ENCODE measurements at regions not wholly inside any gene's neighbourhood (a gene's known extent, or its start where the extent isn't known, plus 50 kb on each side); places are given as distances from the start of the nearest gene placed in this dataset.

GRCh38 chr13:79231887-79232286 is 174.2 kb downstream of the RBM26 start:
- H3K27ac ChIP-seq = no peak overlapping the region
- no peaks in the 10 kb centered on the region for H3K4me1 ChIP-seq
- H3K9me3 ChIP-seq = no peaks in the 10 kb centered on the region
- no peaks in the 10 kb centered on the region for H3K27me3 ChIP-seq
- no peak for DNase-seq
- H3K36me3 ChIP-seq = no peaks in the 10 kb centered on the region
- intact Hi-C loops (cut with DNase I) = no loop called here
- no peak for ATAC-seq
- no peak overlapping the region for H3K4me3 ChIP-seq
- TF ChIP-seq, protein P1, sequence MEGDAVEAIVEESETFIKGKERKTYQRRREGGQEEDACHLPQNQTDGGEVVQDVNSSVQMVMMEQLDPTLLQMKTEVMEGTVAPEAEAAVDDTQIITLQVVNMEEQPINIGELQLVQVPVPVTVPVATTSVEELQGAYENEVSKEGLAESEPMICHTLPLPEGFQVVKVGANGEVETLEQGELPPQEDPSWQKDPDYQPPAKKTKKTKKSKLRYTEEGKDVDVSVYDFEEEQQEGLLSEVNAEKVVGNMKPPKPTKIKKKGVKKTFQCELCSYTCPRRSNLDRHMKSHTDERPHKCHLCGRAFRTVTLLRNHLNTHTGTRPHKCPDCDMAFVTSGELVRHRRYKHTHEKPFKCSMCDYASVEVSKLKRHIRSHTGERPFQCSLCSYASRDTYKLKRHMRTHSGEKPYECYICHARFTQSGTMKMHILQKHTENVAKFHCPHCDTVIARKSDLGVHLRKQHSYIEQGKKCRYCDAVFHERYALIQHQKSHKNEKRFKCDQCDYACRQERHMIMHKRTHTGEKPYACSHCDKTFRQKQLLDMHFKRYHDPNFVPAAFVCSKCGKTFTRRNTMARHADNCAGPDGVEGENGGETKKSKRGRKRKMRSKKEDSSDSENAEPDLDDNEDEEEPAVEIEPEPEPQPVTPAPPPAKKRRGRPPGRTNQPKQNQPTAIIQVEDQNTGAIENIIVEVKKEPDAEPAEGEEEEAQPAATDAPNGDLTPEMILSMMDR (IDR thresholded peaks at IDR 0.05) = no peak

DNA sequence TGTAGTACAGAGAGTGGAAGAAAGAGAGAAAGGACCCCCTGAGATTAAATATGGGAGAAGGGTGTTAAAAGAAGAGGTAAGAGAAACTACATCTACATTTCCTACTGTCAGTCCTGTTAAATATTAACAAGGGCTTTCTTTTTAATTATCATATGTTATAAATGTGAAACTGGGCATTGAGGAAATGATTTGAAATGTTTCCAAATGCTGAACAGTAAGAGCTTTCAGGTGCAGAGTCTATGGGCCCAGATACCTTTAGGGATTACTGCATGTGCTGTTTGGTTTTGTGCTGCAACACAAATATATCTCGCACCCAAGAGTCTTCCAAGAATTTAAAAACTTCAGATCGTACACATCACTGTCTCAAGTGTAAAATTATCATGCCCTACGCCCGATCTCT is 176.3 kb downstream of the RBM26 start:
- Histone ChIP-seq H3K27ac (no peak overlapping the region), H3K36me3 (no peaks in the 10 kb centered on the region), H3K4me3 (no peak overlapping the region), H3K9me3 (no peaks in the 10 kb centered on the region), H3K4me1 (no peaks in the 10 kb centered on the region), H3K27me3 (no peaks in the 10 kb centered on the region)
- no peak for DNase-seq
- no peak for ATAC-seq
- TF ChIP-seq, protein P1 (IDR thresholded peaks at IDR 0.05) = no peak
- intact Hi-C loops (cut with DNase I) = no loop called here

DNA sequence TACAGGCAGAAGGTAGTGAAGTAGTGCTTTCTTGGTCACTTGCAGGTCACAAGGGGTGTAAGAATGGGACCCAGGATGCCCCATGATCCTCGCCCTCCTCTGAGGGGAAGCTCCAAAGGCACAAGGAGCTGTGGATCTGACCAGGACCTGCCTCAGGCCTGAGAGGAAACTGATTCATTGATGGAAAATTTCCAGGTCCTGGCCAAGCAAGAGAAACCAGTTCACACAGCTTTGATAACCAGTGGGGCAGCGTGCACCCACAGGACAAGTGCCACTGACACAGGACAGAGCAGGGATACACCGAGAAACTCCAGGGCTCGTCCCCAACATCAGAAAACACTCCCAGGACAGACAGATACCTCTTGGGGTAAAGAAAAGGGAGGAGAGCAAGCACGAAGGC is 177.1 kb downstream of the RBM26 start:
- Histone ChIP-seq H3K9me3 (no peaks in the 10 kb centered on the region), H3K4me3 (no peak overlapping the region), H3K27me3 (no peaks in the 10 kb centered on the region), H3K36me3 (no peaks in the 10 kb centered on the region), H3K27ac (no peak overlapping the region), H3K4me1 (no peaks in the 10 kb centered on the region)
- TF ChIP-seq, protein P1 (IDR thresholded peaks at IDR 0.05) = no peak
- no peak for ATAC-seq
- no peak for DNase-seq
- intact Hi-C loops (cut with DNase I) = no loop called here

GRCh38 chr13:79227418-79227817 is 178.6 kb downstream of the RBM26 start:
- H3K4me1 ChIP-seq = no peaks in the 10 kb centered on the region

GRCh38 chr13:79226938-79227337 is 179.1 kb downstream of the RBM26 start:
- intact Hi-C loops (cut with DNase I) = no loop called here
- Histone ChIP-seq H3K27me3 (no peaks in the 10 kb centered on the region), H3K4me3 (no peak overlapping the region), H3K36me3 (no peaks in the 10 kb centered on the region), H3K9me3 (no peaks in the 10 kb centered on the region), H3K27ac (no peak overlapping the region), H3K4me1 (no peaks in the 10 kb centered on the region)
- no peak for DNase-seq
- TF ChIP-seq, protein P1 (IDR thresholded peaks at IDR 0.05) = no peak
- ATAC-seq = no peak

More at GRCh38 chr13:79227418-79227817, 178.6 kb downstream of the RBM26 start:
- Histone ChIP-seq H3K36me3 (no peaks in the 10 kb centered on the region), H3K9me3 (no peaks in the 10 kb centered on the region), H3K4me3 (no peak overlapping the region), H3K27ac (no peak overlapping the region), H3K27me3 (no peaks in the 10 kb centered on the region)
- DNase-seq = no peak
- intact Hi-C loops (cut with DNase I) = no loop called here
- TF ChIP-seq, protein P1 (IDR thresholded peaks at IDR 0.05) = no peak
- no peak for ATAC-seq

GRCh38 chr13:79226250-79226649 is 179.8 kb downstream of the RBM26 start:
- Histone ChIP-seq H3K27me3 (no peaks in the 10 kb centered on the region), H3K4me3 (no peak overlapping the region), H3K36me3 (no peaks in the 10 kb centered on the region), H3K27ac (no peak overlapping the region), H3K9me3 (no peaks in the 10 kb centered on the region), H3K4me1 (no peaks in the 10 kb centered on the region)
- TF ChIP-seq, protein P1 (IDR thresholded peaks at IDR 0.05) = no peak
- DNase-seq (no peak), ATAC-seq (no peak)
- intact Hi-C loops (cut with DNase I) = no loop called here

Data from upper lobe of right lung (tissue), 1 donor.